ENCODE measurements at regions not wholly inside any gene's neighbourhood (a gene's known extent, or its start where the extent isn't known, plus 50 kb on each side); places are given as distances from the start of the nearest gene placed in this dataset.

GRCh38 chr15:77698481-77698880 lies 65.8 kb upstream of the LINGO1 start:
- no peak for DNase-seq

- DNase-seq = no peak
Measured at GRCh38 chr15:77697893-77698292, 65.2 kb upstream of the LINGO1 start.

- DNase-seq = no peak
Measured at GRCh38 chr15:77696871-77697270, 64.2 kb upstream of the LINGO1 start.

GRCh38 chr15:77695961-77696582 lies 63.4 kb upstream of the LINGO1 start:
- DNase-seq = no peak

GRCh38 chr15:77695548-77695947 lies 62.8 kb upstream of the LINGO1 start:
- no peak for DNase-seq

GRCh38 chr15:77693576-77693975 lies 60.9 kb upstream of the LINGO1 start:
- DNase-seq = no peak

- DNase-seq = no peak
Measured at GRCh38 chr15:77692614-77693013, 59.9 kb upstream of the LINGO1 start.

- DNase-seq = no peak
Measured at GRCh38 chr15:77691607-77692006, 58.9 kb upstream of the LINGO1 start.

- no peak for DNase-seq
Measured at GRCh38 chr15:77689821-77690220, 57.1 kb upstream of the LINGO1 start.

- DNase-seq = no peak
Measured at GRCh38 chr15:77688693-77689092, 56.0 kb upstream of the LINGO1 start.

GRCh38 chr15:77688266-77688665 lies 55.6 kb upstream of the LINGO1 start:
- no peak for DNase-seq

GRCh38 chr15:77685082-77685815 lies 52.5 kb upstream of the LINGO1 start:
- DNase-seq = no peak

- DNase-seq = no peak
Measured at GRCh38 chr15:77684341-77685081, 51.8 kb upstream of the LINGO1 start.

- DNase-seq = no peak
Measured at GRCh38 chr15:77682564-77682963, 49.9 kb upstream of the LINGO1 start.
